BJ (cell line): ENCODE measurements at regions not wholly inside any gene's neighbourhood (a gene's known extent, or its start where the extent isn't known, plus 50 kb on each side); places are given as distances from the start of the nearest gene placed in this dataset.
A peak's percentile ranks its signal among the peaks of the same experiment; 100 is the strongest.

Experiments
- CTCF ChIA-PET: fragments of 350-600 bp; formaldehyde crosslinking; extraction: SDS; loops from one replicate; lab custom pipeline; 2021; ENCODE audit warnings: antibody characterized with exemption, inconsistent platforms; lab: Yijun Ruan, JAX
- POLR2A ChIA-PET: fragments of 300-600 bp; sonication (Branson Sonifier 250); formaldehyde crosslinking; extraction: SDS; loops from one replicate; lab custom pipeline; 2021; ENCODE audit warnings: antibody characterized with exemption; lab: Charles Lee
- DNase-seq: peaks from one replicate; pipeline ENCODE4 v3.0.0-alpha.2; 2011; ENCODE audit warnings: low read depth
- H3K27me3 ChIP-seq: 2 replicates; pipeline ENCODE4 v1.6.0; 2011; ENCODE audit warnings: low read length; ENCODE audit not compliant: control insufficient read depth, insufficient read depth
- H3K36me3 ChIP-seq: 2 replicates; pipeline ENCODE4 v1.5.1; 2011; ENCODE audit warnings: low read length; ENCODE audit not compliant: control insufficient read depth, insufficient read depth
- H3K4me3 ChIP-seq: 2 replicates; pipeline ENCODE4 v1.5.1; 2011; ENCODE audit warnings: low read depth, mild to moderate bottlenecking, control low read depth, low read length
- TF ChIP-seq, protein P1 (sequence below): IDR thresholded peaks from 2 replicates; pipeline ENCODE4 v1.5.1; 2011; ENCODE audit warnings: low read depth, mild to moderate bottlenecking, control low read depth, inconsistent platforms, low read length, moderate library complexity; ENCODE audit not compliant: insufficient read depth

DNA sequence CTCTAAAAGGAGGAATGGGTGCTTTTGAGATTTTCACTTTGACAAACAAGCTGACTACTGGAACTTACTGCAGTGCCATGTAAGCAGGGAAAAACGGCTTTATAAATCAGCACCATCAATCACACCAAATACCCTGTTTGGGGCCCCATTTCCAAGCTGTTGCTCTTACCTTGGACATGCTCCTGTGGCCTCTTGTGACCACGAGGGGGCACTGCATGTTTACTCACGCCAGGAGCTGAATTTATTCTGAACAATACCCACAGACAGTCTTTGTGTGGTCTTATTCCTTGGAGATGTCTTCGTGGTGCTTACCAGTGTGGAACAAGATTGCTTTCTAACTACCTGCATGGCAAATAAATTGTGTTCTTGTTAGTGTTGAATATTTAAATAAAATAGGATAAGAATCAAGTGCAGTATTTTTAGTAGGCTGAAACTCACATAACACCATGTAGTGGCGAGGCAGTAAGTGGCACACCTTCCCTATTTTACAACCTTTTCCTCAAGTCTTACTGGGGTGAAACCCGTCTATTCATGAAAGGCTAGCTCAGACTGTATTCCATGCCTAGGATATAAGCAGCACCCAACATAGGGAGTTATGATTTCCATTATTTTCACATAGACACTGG lies 155.5 kb upstream of the NMUR2 start:
- CTCF ChIA-PET, result interaction anchor here (0.8 to 4.7 kb wide), 11 partner anchors 11 to 1414 kb away, joined by 3 to 57 read pairs (median 6); no protein-coding TSS in a partner anchor
- no peaks in the 10 kb centered on the region for H3K27me3 ChIP-seq
- peak; percentile 4 for DNase-seq
- TF ChIP-seq, protein P1, sequence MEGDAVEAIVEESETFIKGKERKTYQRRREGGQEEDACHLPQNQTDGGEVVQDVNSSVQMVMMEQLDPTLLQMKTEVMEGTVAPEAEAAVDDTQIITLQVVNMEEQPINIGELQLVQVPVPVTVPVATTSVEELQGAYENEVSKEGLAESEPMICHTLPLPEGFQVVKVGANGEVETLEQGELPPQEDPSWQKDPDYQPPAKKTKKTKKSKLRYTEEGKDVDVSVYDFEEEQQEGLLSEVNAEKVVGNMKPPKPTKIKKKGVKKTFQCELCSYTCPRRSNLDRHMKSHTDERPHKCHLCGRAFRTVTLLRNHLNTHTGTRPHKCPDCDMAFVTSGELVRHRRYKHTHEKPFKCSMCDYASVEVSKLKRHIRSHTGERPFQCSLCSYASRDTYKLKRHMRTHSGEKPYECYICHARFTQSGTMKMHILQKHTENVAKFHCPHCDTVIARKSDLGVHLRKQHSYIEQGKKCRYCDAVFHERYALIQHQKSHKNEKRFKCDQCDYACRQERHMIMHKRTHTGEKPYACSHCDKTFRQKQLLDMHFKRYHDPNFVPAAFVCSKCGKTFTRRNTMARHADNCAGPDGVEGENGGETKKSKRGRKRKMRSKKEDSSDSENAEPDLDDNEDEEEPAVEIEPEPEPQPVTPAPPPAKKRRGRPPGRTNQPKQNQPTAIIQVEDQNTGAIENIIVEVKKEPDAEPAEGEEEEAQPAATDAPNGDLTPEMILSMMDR, result peak; percentile 78
- POLR2A ChIA-PET, result interaction anchor here (0.7 kb wide), 1 partner anchor 1399 kb away, joined by 3 read pairs; no protein-coding TSS in a partner anchor
- no peak overlapping the region for H3K4me3 ChIP-seq
- H3K36me3 ChIP-seq, result no peaks in the 10 kb centered on the region

DNA sequence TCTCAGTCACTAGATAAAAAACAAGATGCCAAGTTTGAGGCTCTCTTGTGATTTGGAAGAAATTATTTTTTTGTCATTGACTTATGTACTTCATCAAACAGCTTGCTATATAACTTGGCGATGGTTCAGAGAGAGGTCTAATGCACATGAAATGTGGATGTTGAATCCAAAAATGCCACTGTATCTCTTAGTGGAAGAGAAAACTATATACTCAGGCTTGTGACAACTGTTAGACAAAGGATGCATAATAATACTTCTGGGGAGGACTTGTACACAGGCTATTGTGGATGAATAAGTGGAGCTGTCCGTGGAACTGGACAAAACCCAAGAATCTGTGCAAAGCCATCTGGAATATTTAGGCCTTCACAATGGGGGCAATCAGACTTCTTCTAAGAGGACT lies 162.9 kb upstream of the NMUR2 start:
- Histone ChIP-seq H3K27me3 (no peaks in the 10 kb centered on the region), H3K4me3 (no peak overlapping the region), H3K36me3 (no peaks in the 10 kb centered on the region)
- TF ChIP-seq, protein P1, result no peak
- CTCF ChIA-PET, result no interaction called here
- DNase-seq, result no peak
- POLR2A ChIA-PET, result no interaction called here

DNA sequence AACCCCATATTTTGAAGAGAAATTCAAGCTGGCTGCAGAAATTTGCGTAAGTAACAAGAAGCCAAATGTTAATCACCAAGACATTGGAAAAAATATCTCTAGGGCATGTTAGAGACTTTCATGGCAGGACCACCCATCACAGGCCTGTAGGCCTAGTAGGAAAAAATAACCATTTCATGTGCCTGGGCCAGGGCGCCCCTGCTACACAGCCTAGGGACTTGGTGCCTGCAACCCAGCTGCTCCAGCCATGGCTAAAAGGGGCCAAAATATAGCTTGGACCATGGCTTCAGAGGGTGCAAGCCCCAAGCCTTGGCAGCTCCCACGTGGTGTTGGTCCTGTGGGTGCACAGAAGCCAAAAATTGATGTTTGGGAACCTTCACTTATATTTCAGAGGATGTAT lies 167.7 kb upstream of the NMUR2 start:
- TF ChIP-seq, protein P1, result no peak
- H3K4me3 ChIP-seq, result no peak overlapping the region
- H3K27me3 ChIP-seq, result no peaks in the 10 kb centered on the region
- no peaks in the 10 kb centered on the region for H3K36me3 ChIP-seq
- ChIA-PET POLR2A (no interaction called here), CTCF (interaction anchor here (2.6 kb wide), 1 partner anchor 13 kb away, joined by 7 read pairs; no protein-coding TSS in a partner anchor)
- no peak for DNase-seq

DNA sequence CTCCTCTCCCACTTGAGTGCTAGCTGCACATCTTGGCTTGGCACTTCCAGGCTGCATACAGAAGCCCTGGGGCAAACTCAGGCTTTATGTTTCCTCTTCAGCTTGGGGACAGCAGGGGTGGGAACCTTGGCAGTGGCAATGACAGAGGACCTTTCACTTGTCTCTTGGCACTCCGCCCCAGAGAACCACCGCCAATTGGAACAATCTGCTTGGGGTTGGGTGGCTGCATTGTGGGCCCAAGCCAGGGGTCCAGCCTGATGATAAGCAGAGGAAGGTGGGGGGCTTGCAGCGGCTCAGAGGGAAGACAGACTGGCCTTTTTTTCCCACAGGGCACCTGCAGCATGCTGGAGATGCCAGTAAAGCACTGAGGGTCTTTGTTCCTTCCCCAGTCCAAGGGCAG lies 179.0 kb upstream of the NMUR2 start:
- no peak for DNase-seq
- no peak overlapping the region for H3K4me3 ChIP-seq
- TF ChIP-seq, protein P1, result no peak
- no peaks in the 10 kb centered on the region for H3K27me3 ChIP-seq
- ChIA-PET CTCF (interaction anchor here (0.6 kb wide), 1 partner anchor 19 kb away, joined by 3 read pairs; no protein-coding TSS in a partner anchor), POLR2A (no interaction called here)
- no peaks in the 10 kb centered on the region for H3K36me3 ChIP-seq

DNA sequence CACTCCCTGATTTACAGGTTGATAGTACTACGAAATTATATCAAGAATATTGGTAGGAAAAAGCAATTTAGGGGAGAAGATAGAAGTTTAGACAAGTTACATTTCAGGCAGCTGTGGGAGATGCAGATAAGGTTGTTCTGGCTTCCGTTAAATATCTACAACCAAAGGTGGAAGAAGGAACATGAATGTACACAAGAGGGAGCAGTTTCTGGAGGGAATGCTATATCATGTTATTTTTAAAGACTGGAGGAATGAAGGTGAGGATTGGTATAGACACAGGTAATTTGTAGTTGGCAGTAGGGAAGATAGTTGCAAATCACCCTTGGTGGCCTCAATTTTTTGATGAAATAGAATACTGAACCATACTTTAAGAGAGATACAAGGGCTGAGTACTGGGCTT lies 187.3 kb upstream of the NMUR2 start:
- POLR2A ChIA-PET, result no interaction called here

More for the DNA sequence above, 187.3 kb upstream of the NMUR2 start:
- Histone ChIP-seq H3K4me3 (no peak overlapping the region), H3K36me3 (no peaks in the 10 kb centered on the region), H3K27me3 (no peaks in the 10 kb centered on the region)
- TF ChIP-seq, protein P1, result no peak
- no peak for DNase-seq
- CTCF ChIA-PET, result no interaction called here
